Adipocyte (in vitro differentiated cells): ENCODE measurements at regions not wholly inside any gene's neighbourhood (a gene's known extent, or its start where the extent isn't known, plus 50 kb on each side); places are given as distances from the start of the nearest gene placed in this dataset.

Source experiments
- DNase-seq: peaks from one replicate; pipeline ENCODE4 v3.0.0-alpha.2; 2015; ENCODE audit warnings: low read depth
- H3K27me3 ChIP-seq: replicated peaks from 2 replicates; pipeline ENCODE4 v1.7.0; 2013; ENCODE audit warnings: mild to moderate bottlenecking, low read length, moderate library complexity; ENCODE audit not compliant: control insufficient read depth, insufficient read depth
- H3K36me3 ChIP-seq: 2 replicates; pipeline ENCODE4 v1.7.0; 2013; ENCODE audit warnings: low read length, mild to moderate bottlenecking, moderate library complexity; ENCODE audit not compliant: control insufficient read depth, insufficient read depth, severe bottlenecking
- H3K4me1 ChIP-seq: 2 replicates; pipeline ENCODE4 v1.7.0; 2013; ENCODE audit warnings: mild to moderate bottlenecking, low read length, moderate library complexity; ENCODE audit not compliant: control insufficient read depth, insufficient read depth
- H3K4me3 ChIP-seq: 2 replicates; pipeline ENCODE4 v1.7.0; 2013; ENCODE audit warnings: mild to moderate bottlenecking, low read length, moderate library complexity
- H3K9ac ChIP-seq: 2 replicates; pipeline ENCODE4 v1.7.0; 2013; ENCODE audit warnings: mild to moderate bottlenecking, low read length, moderate library complexity
- H3K9me3 ChIP-seq: 2 replicates; pipeline ENCODE4 v1.7.0; 2013; ENCODE audit warnings: mild to moderate bottlenecking, low read length, moderate library complexity; ENCODE audit not compliant: control insufficient read depth

GRCh38 chr2:64837116-64837731, 152.0 kb upstream of the SLC1A4 start:
- DNase-seq = peak; percentile 50
- no peak overlapping the region for H3K4me3 ChIP-seq
- peaks cover 56% of the 10 kb centered on the region for H3K4me1 ChIP-seq
- no peaks in the 10 kb centered on the region for H3K27me3 ChIP-seq
- no peaks in the 10 kb centered on the region for H3K36me3 ChIP-seq
- peak overlapping the region; percentile 78 for H3K9ac ChIP-seq
- H3K9me3 ChIP-seq = no peaks in the 10 kb centered on the region

GRCh38 chr2:64837925-64838641, 151.1 kb upstream of the SLC1A4 start:
- H3K9me3 ChIP-seq = no peaks in the 10 kb centered on the region
- peak overlapping the region; percentile 78 for H3K9ac ChIP-seq
- H3K4me3 ChIP-seq = peak overlapping the region; percentile 51
- DNase-seq = no peak
- H3K27me3 ChIP-seq = no peaks in the 10 kb centered on the region
- no peaks in the 10 kb centered on the region for H3K36me3 ChIP-seq
- H3K4me1 ChIP-seq = peaks cover 51% of the 10 kb centered on the region

- H3K27me3 ChIP-seq = no peaks in the 10 kb centered on the region
- no peaks in the 10 kb centered on the region for H3K9me3 ChIP-seq
- DNase-seq = peak; percentile 76
These were observed 150.4 kb upstream of the SLC1A4 start for GRCh38 chr2:64838817-64839216.

GRCh38 chr2:64839844-64840243, 149.4 kb upstream of the SLC1A4 start:
- Histone ChIP-seq H3K4me3 (peak overlapping the region; percentile 66), H3K9ac (peak overlapping the region; percentile 79)

More at GRCh38 chr2:64838817-64839216, 150.4 kb upstream of the SLC1A4 start:
- Histone ChIP-seq H3K4me1 (peaks cover 51% of the 10 kb centered on the region), H3K36me3 (no peaks in the 10 kb centered on the region), H3K9ac (peak overlapping the region; percentile 79), H3K4me3 (no peak overlapping the region)

DNA sequence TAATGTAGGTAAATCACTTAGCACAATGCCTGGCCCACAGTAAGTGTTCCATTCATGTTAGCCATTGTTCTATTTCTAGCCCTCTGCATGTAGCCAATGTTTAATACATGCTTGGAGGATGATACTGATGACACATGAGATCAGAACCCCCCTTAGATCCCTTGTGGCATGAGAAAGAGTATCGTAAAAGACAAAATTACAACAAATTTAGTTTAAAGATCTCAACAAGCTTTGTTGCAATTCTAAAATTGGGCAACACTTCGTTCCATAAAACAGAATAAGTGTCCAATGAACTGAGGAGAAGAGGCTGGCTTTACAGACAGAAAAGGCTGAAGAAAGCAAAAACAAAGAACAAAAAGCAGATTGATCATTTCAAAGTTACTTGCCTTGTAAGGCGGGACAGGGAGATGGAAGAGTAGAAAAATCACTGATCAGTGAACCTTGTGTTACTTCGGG, 148.7 kb upstream of the SLC1A4 start:
- H3K4me1 ChIP-seq = peaks cover 51% of the 10 kb centered on the region
- H3K27me3 ChIP-seq = no peaks in the 10 kb centered on the region
- no peak for DNase-seq
- H3K36me3 ChIP-seq = no peaks in the 10 kb centered on the region
- H3K4me3 ChIP-seq = peak overlapping the region; percentile 66
- no peaks in the 10 kb centered on the region for H3K9me3 ChIP-seq
- H3K9ac ChIP-seq = peak overlapping the region; percentile 79

More at GRCh38 chr2:64839844-64840243, 149.4 kb upstream of the SLC1A4 start:
- H3K9me3 ChIP-seq = no peaks in the 10 kb centered on the region
- no peaks in the 10 kb centered on the region for H3K27me3 ChIP-seq
- H3K36me3 ChIP-seq = no peaks in the 10 kb centered on the region
- peaks cover 51% of the 10 kb centered on the region for H3K4me1 ChIP-seq
- DNase-seq = no peak

DNA sequence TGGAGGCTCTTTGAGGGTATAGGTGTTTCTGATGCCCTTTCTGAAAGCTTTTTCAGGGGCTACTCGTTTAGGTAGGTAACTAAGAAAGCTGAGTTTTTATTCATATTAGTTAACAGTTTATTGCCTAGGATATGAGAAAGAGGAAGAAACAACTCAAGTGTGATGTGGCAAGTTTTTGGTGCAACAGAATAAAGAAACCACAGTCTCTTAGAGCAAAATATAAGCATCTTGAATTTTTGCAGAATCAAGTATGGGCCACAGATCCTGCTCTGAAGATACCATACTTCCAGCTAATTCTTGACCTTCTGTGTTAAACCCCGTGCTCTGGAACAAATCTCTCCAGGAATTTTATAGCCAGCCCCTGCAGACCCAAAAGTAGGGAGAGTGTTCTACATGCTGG, 147.7 kb upstream of the SLC1A4 start:
- no peaks in the 10 kb centered on the region for H3K36me3 ChIP-seq
- peak overlapping the region; percentile 79 for H3K9ac ChIP-seq
- H3K4me3 ChIP-seq = peak overlapping the region; percentile 66
- DNase-seq = no peak
- no peaks in the 10 kb centered on the region for H3K27me3 ChIP-seq
- H3K4me1 ChIP-seq = peaks cover 61% of the 10 kb centered on the region
- H3K9me3 ChIP-seq = no peaks in the 10 kb centered on the region

DNA sequence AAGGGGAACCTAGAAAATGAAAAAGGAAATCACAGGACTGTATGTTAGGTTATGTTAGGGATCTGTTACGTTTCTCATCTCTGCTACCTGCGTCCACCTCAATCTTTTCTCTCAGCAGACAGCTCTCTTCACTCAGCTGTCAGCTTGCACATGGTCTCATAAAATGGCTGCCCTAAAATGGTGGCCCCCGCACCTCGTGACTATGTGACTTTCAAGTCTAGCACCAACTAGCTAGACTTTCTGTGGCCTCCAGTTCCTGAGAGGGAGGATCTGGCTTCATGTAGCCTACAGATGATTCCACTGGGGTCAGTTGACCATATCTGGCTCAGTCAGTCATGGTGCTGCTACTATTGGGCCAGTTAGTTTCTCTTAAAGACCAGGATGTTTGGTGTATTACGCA, 147.2 kb upstream of the SLC1A4 start:
- H3K4me3 ChIP-seq = no peak overlapping the region
- H3K27me3 ChIP-seq = no peaks in the 10 kb centered on the region
- H3K9me3 ChIP-seq = no peaks in the 10 kb centered on the region
- H3K4me1 ChIP-seq = peaks cover 60% of the 10 kb centered on the region
- peak overlapping the region; percentile 79 for H3K9ac ChIP-seq
- H3K36me3 ChIP-seq = no peaks in the 10 kb centered on the region
- no peak for DNase-seq

- no peak for DNase-seq
- peaks cover 43% of the 10 kb centered on the region for H3K4me1 ChIP-seq
- H3K9me3 ChIP-seq = no peaks in the 10 kb centered on the region
- H3K27me3 ChIP-seq = no peaks in the 10 kb centered on the region
- H3K4me3 ChIP-seq = no peak overlapping the region
- H3K9ac ChIP-seq = no peak overlapping the region
- H3K36me3 ChIP-seq = no peaks in the 10 kb centered on the region
These were observed 145.1 kb upstream of the SLC1A4 start for GRCh38 chr2:64844087-64844486.

DNA sequence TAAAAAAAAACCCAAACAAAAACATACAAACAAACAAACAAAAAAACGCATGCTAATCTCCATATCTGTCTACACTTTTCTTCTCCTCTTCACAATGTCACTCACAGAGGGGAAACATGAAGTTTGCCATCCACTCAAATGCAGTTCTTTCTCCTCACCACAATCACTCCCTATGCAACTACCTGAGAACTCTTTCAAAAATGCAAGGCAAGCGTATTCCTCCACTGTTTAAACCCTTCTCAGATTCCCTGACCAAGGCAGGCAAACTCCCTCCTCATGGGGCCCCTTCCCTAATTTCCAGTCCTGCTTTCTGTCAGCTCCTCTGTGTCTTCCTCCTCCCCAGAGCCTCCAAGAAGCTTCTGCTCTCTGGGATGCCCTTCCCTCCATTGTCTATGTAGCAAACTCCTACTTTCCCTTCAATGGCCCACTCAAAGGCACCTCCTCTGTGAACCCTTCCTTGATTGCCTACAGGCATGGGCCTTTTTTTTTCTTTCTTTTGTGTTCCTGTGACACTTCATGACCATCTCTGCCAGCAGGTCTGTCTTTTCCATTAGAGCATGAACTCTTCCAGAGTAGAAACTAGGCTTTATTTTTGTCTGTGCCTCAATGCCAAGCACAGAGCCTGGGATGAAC, 143.8 kb upstream of the SLC1A4 start:
- no peaks in the 10 kb centered on the region for H3K9me3 ChIP-seq
- no peak overlapping the region for H3K9ac ChIP-seq
- H3K36me3 ChIP-seq = no peaks in the 10 kb centered on the region
- no peaks in the 10 kb centered on the region for H3K27me3 ChIP-seq
- H3K4me1 ChIP-seq = peaks cover 29% of the 10 kb centered on the region
- DNase-seq = no peak
- H3K4me3 ChIP-seq = no peak overlapping the region

DNA sequence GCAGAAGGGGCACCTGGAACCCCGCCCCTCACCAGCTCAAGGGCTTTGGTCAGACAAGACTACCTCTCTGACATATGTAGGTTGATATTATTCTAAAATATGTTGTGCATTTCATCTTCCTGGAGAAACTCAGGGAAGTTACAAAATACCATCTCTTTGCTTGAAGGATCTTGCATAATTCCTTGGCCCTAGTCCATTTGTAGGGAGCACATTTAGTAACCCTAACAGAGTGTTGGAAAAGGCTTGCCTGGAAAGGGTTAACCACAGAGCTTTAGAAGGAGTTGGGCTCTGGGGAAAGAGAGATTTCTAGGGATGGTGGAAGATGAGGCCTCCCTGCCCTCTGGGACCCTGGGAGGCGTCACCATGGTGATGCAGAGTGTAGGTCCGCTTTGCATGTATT, 143.0 kb upstream of the SLC1A4 start:
- H3K27me3 ChIP-seq = no peaks in the 10 kb centered on the region
- H3K36me3 ChIP-seq = no peaks in the 10 kb centered on the region
- peak; percentile 78 for DNase-seq
- H3K4me3 ChIP-seq = no peak overlapping the region
- H3K4me1 ChIP-seq = peaks cover 22% of the 10 kb centered on the region
- no peaks in the 10 kb centered on the region for H3K9me3 ChIP-seq
- H3K9ac ChIP-seq = no peak overlapping the region

- Histone ChIP-seq H3K4me1 (peaks cover 21% of the 10 kb centered on the region), H3K27me3 (no peaks in the 10 kb centered on the region), H3K9me3 (no peaks in the 10 kb centered on the region), H3K9ac (no peak overlapping the region), H3K36me3 (no peaks in the 10 kb centered on the region), H3K4me3 (no peak overlapping the region)
- DNase-seq = no peak
These were observed 141.3 kb upstream of the SLC1A4 start for GRCh38 chr2:64847930-64848329.
